HCT116 (cell line): ENCODE measurements at regions not wholly inside any gene's neighbourhood (a gene's known extent, or its start where the extent isn't known, plus 50 kb on each side); places are given as distances from the start of the nearest gene placed in this dataset.

Experiments
- ATAC-seq: fragments of 200-7000 bp; cut with Tn5 transposase; 2 replicates; pipeline ENCODE4 v1.9.1; 2020; ENCODE audit warnings: mild to moderate bottlenecking, moderate library complexity
- BruUV-seq: library from RNA; stranded (reverse); fragments of 400-500 nt; replicated peaks from 2 replicates; lab custom pipeline; 2021; lab: Mats Ljungman, UMichigan
- CTCF ChIA-PET: fragments of 300-600 bp; sonication (Branson Sonifier 250); formaldehyde crosslinking; loops from one replicate; lab custom pipeline; 2021; ENCODE audit warnings: antibody characterized with exemption; lab: Charles Lee
- POLR2A ChIA-PET: fragments of 300-600, 350-600 bp; sonication (Branson Sonifier 250); formaldehyde crosslinking; loops from one replicate; lab custom pipeline; 2021; ENCODE audit warnings: antibody characterized with exemption; lab: Charles Lee
- RAD21 ChIA-PET, 2 experiments: fragments of 300-600 bp; sonication (Branson Sonifier 250); formaldehyde crosslinking; loops; one replicate each; lab custom pipeline; 2023; ENCODE audit warnings: low total read pairs in 2 of 2; ENCODE audit not compliant: uncharacterized antibody in 2 of 2, unreplicated experiment in 2 of 2, low non-redundant PET in 1 of 2; lab: Charles Lee
- DNase-seq: peaks from one replicate; pipeline ENCODE4 v3.0.0-alpha.2; 2010; ENCODE audit warnings: low read depth, low spot score
- H2AFZ ChIP-seq: fragments of 200-600 bp; shearing (Covaris generic), sonication (generic); 2 replicates; pipeline ENCODE4 v1.6.1; 2017; ENCODE audit warnings: low read depth, mixed run types, mixed read lengths, antibody characterized with exemption, low read length; ENCODE audit not compliant: poor library complexity, severe bottlenecking
- H3K27ac ChIP-seq: 2 replicates; pipeline ENCODE4 v1.5.1; 2012; ENCODE audit warnings: low read depth, low read length
- H3K27me3 ChIP-seq: fragments of 200-600 bp; sonication (generic); 2 replicates; pipeline ENCODE4 v1.6.1; 2016; ENCODE audit warnings: mixed run types, low read length, mixed read lengths; ENCODE audit not compliant: insufficient read depth
- H3K36me3 ChIP-seq, 2 experiments: fragments of 200-500 bp in 1 of 2; fragments of 200-600 bp in 1 of 2; sonication (Bioruptor generic) in 1 of 2; sonication (generic) in 1 of 2; 2 replicates each; pipeline versions ENCODE4 v1.5.1 to v1.6.1; 2014 to 2016; ENCODE audit warnings: low read length in 2 of 2, inconsistent platforms in 1 of 2, mixed read lengths in 1 of 2, mixed run types in 1 of 2; ENCODE audit not compliant: insufficient read depth in 2 of 2, control insufficient read depth in 1 of 2
- H3K4me1 ChIP-seq, 2 experiments: fragments of 200-600 bp in 1 of 2; sonication (generic) in 1 of 2; 2 replicates each; pipeline versions ENCODE4 v1.5.1 to v1.6.1; 2012 to 2017; ENCODE audit warnings: low read length in 2 of 2, inconsistent platforms in 1 of 2, mild to moderate bottlenecking in 1 of 2, mixed read lengths in 1 of 2, mixed run types in 1 of 2, moderate library complexity in 1 of 2; ENCODE audit not compliant: insufficient read depth in 2 of 2, control insufficient read depth in 1 of 2
- H3K4me2 ChIP-seq: fragments of 200-600 bp; sonication (generic); 2 replicates; pipeline ENCODE4 v1.6.1; 2017; ENCODE audit warnings: mixed run types, low read length, mixed read lengths
- H3K4me3 ChIP-seq, 2 experiments: fragments of 200-600 bp in 1 of 2; sonication (generic) in 1 of 2; replicated peaks in 1 of 2; 2 replicates each; pipeline ENCODE4 v1.5.1; 2011 to 2016; ENCODE audit warnings: low read length in 2 of 2, control low read depth in 1 of 2, low read depth in 1 of 2, mild to moderate bottlenecking in 1 of 2, mixed read lengths in 1 of 2, mixed run types in 1 of 2
- H3K79me2 ChIP-seq: fragments of 200-600 bp; sonication (generic); 2 replicates; pipeline ENCODE4 v1.6.1; 2017; ENCODE audit warnings: mild to moderate bottlenecking, mixed run types, low read length, moderate library complexity, mixed read lengths; ENCODE audit not compliant: insufficient read depth
- H3K9ac ChIP-seq: fragments of 200-600 bp; sonication (generic); 2 replicates; pipeline ENCODE4 v1.6.1; 2016; ENCODE audit warnings: low read length, mixed read lengths
- H3K9me2 ChIP-seq: fragments of 200-600 bp; sonication (generic), shearing (Covaris generic); 2 replicates; pipeline ENCODE4 v1.6.1; 2017; ENCODE audit warnings: mixed run types, mild to moderate bottlenecking, moderate library complexity; ENCODE audit not compliant: insufficient read depth
- H3K9me3 ChIP-seq, 2 experiments: fragments of 200-500 bp in 1 of 2; fragments of 200-600 bp in 1 of 2; sonication (Bioruptor generic) in 1 of 2; sonication (generic) in 1 of 2; 2 replicates each; pipeline ENCODE4 v1.6.1; 2014 to 2017; ENCODE audit warnings: low read length in 2 of 2, mixed read lengths in 2 of 2, inconsistent platforms in 1 of 2, low read depth in 1 of 2, mild to moderate bottlenecking in 1 of 2, mixed run types in 1 of 2, moderate library complexity in 1 of 2; ENCODE audit not compliant: control insufficient read depth in 1 of 2, insufficient read depth in 1 of 2
- H4K20me1 ChIP-seq: fragments of 200-600 bp; sonication (generic), shearing (Covaris generic); 2 replicates; pipeline ENCODE4 v1.6.1; 2017; ENCODE audit warnings: mixed run types, mild to moderate bottlenecking, moderate library complexity; ENCODE audit not compliant: insufficient read depth
- CBX3 ChIP-seq: IDR thresholded peaks from 2 replicates; pipeline ENCODE4 v1.6.1; 2012; ENCODE audit warnings: low read depth
- CTCF ChIP-seq, 3 experiments: fragments of 200-600 bp in 1 of 3; sonication (generic) in 1 of 3; IDR thresholded peaks in 2 of 3; conservative IDR thresholded peaks in 1 of 3; 2 replicates each; pipeline ENCODE4 v1.5.1; 2012 to 2017; ENCODE audit warnings: low read depth in 2 of 3, low read length in 2 of 3, antibody characterized with exemption in 1 of 3, borderline replicate concordance in 1 of 3, control low read depth in 1 of 3, mild to moderate bottlenecking in 1 of 3, mixed read lengths in 1 of 3, mixed run types in 1 of 3, moderate library complexity in 1 of 3; ENCODE audit not compliant: insufficient read depth in 1 of 3
- EZH2 ChIP-seq: fragments of 200-600 bp; sonication (generic); IDR thresholded peaks from 2 replicates; pipeline ENCODE4 v1.6.1; 2017; ENCODE audit warnings: antibody characterized with exemption, mixed run types
- EZH2phosphoT487 ChIP-seq: fragments of 200-600 bp; IDR thresholded peaks from 2 replicates; pipeline ENCODE4 v1.6.1; 2018; ENCODE audit warnings: antibody characterized with exemption, borderline replicate concordance
- MAX ChIP-seq: IDR thresholded peaks from 2 replicates; pipeline ENCODE4 v1.6.1; 2012
- POLR2AphosphoS5 ChIP-seq: IDR thresholded peaks from 2 replicates; pipeline ENCODE4 v1.6.1; 2011; ENCODE audit warnings: mild to moderate bottlenecking, low read depth, low read length, moderate library complexity
- SRF ChIP-seq: IDR thresholded peaks from 2 replicates; pipeline ENCODE4 v1.6.1; 2012; ENCODE audit warnings: low read depth
- ZNF274 ChIP-seq: fragments of 200-500 bp; sonication (Bioruptor generic); IDR thresholded peaks from 2 replicates; pipeline ENCODE4 v1.6.1; 2014; ENCODE audit warnings: mild to moderate bottlenecking, low read depth, low read length, inconsistent platforms
- intact Hi-C: fragments of 100-400 bp; cut with micrococcal nuclease; formaldehyde crosslinking; loops from 2 replicates; pipeline ENCODE4 v1.10.0; 2022

GRCh38 chr5:23204111-23204510 is 303.3 kb upstream of the PRDM9 start:
- H3K4me2 ChIP-seq = no peak overlapping the region
- no peak for ATAC-seq
- H3K27ac ChIP-seq = no peak overlapping the region
- no peaks in the 10 kb centered on the region for H3K79me2 ChIP-seq
- H4K20me1 ChIP-seq = no peaks in the 10 kb centered on the region
- no peak overlapping the region for H3K9ac ChIP-seq
- no peaks in the 10 kb centered on the region for H3K36me3 ChIP-seq
- POLR2A ChIA-PET = no interaction called here
- TF ChIP-seq EZH2phosphoT487 = no peak
- no peak for TF ChIP-seq SRF
- TF ChIP-seq ZNF274 = no peak
- TF ChIP-seq CBX3 = no peak
- no peak for TF ChIP-seq CTCF (IDR thresholded peaks at IDR 0.05 in 2 of 3, conservative IDR thresholded peaks at IDR 0.05 in 1 of 3; ENCODE audit: borderline replicate concordance in 1 of 3, insufficient read depth in 1 of 3, low read depth in 2 of 3, low read length in 2 of 3)
- no peak for TF ChIP-seq EZH2
- no peak for TF ChIP-seq MAX
- no peak for TF ChIP-seq POLR2AphosphoS5
- no peak overlapping the region for H2AFZ ChIP-seq
- H3K9me3 ChIP-seq = peaks cover 0 to 20% of the 10 kb centered on the region in 2 experiments; a peak in 3 of 4 replicates
- no peaks in the 10 kb centered on the region for H3K9me2 ChIP-seq
- no peak for DNase-seq
- intact Hi-C loops = no loop called here
- no TSS peak for BruUV-seq
- RAD21 ChIA-PET = no interaction called here
- H3K27me3 ChIP-seq = no peaks in the 10 kb centered on the region
- no peak overlapping the region for H3K4me3 ChIP-seq
- no peaks in the 10 kb centered on the region for H3K4me1 ChIP-seq
- CTCF ChIA-PET = no interaction called here
